ENCODE measurements at regions not wholly inside any gene's neighbourhood (a gene's known extent, or its start where the extent isn't known, plus 50 kb on each side); places are given as distances from the start of the nearest gene placed in this dataset.
A peak's percentile ranks its signal among the peaks of the same experiment; 100 is the strongest.

GRCh38 chr17:51507444-51507843, 247.1 kb downstream of the UTP18 start:
- H3K4me3 ChIP-seq (ENCODE audit: low read depth, low read length), result no peak overlapping the region
- H3K36me3 ChIP-seq, result no peaks in the 10 kb centered on the region
- no peak for TF ChIP-seq CTCF (IDR thresholded peaks at IDR 0.05; ENCODE audit: low read depth, low read length)
- DNase-seq, result peak; percentile 28
- H3K4me1 ChIP-seq, result peaks cover 5% of the 10 kb centered on the region; the same call in 1 of the 2 replicates
- H3K27me3 ChIP-seq, result no peaks in the 10 kb centered on the region
- no peaks in the 10 kb centered on the region for H3K9me3 ChIP-seq

GRCh38 chr17:51508048-51508447, 247.7 kb downstream of the UTP18 start:
- H3K27me3 ChIP-seq, result no peaks in the 10 kb centered on the region
- H3K4me1 ChIP-seq, result peaks cover 5% of the 10 kb centered on the region; the same call in 1 of the 2 replicates
- H3K36me3 ChIP-seq, result no peaks in the 10 kb centered on the region
- H3K9me3 ChIP-seq, result no peaks in the 10 kb centered on the region
- H3K4me3 ChIP-seq (ENCODE audit: low read depth, low read length), result no peak overlapping the region
- DNase-seq, result no peak
- no peak for TF ChIP-seq CTCF (IDR thresholded peaks at IDR 0.05; ENCODE audit: low read depth, low read length)

- Histone ChIP-seq H3K36me3 (no peaks in the 10 kb centered on the region), H3K4me3 (ENCODE audit: low read depth, low read length) (no peak overlapping the region), H3K4me1 (peaks cover 5% of the 10 kb centered on the region; the same call in 1 of the 2 replicates), H3K9me3 (no peaks in the 10 kb centered on the region), H3K27me3 (no peaks in the 10 kb centered on the region)
- no peak for DNase-seq
- TF ChIP-seq CTCF (IDR thresholded peaks at IDR 0.05; ENCODE audit: low read depth, low read length), result no peak
These were observed 250.6 kb downstream of the UTP18 start for GRCh38 chr17:51510940-51511339.

- Histone ChIP-seq H3K9me3 (no peaks in the 10 kb centered on the region), H3K4me1 (peaks cover 5% of the 10 kb centered on the region; the same call in 1 of the 2 replicates), H3K4me3 (ENCODE audit: low read depth, low read length) (no peak overlapping the region), H3K27me3 (no peaks in the 10 kb centered on the region), H3K36me3 (no peaks in the 10 kb centered on the region)
- TF ChIP-seq CTCF (IDR thresholded peaks at IDR 0.05; ENCODE audit: low read depth, low read length), result no peak
- no peak for DNase-seq
These were observed 252.0 kb downstream of the UTP18 start for GRCh38 chr17:51512220-51512907.

GRCh38 chr17:51516924-51517323, 256.6 kb downstream of the UTP18 start:
- no peak for DNase-seq
- H3K4me3 ChIP-seq (ENCODE audit: low read depth, low read length), result no peak overlapping the region
- no peaks in the 10 kb centered on the region for H3K4me1 ChIP-seq
- no peaks in the 10 kb centered on the region for H3K27me3 ChIP-seq
- H3K9me3 ChIP-seq, result no peaks in the 10 kb centered on the region
- no peaks in the 10 kb centered on the region for H3K36me3 ChIP-seq
- TF ChIP-seq CTCF (IDR thresholded peaks at IDR 0.05; ENCODE audit: low read depth, low read length), result no peak

GRCh38 chr17:51524524-51524923, 264.2 kb downstream of the UTP18 start:
- Histone ChIP-seq H3K4me1 (no peaks in the 10 kb centered on the region; the same call in 1 of the 2 replicates), H3K4me3 (ENCODE audit: low read depth, low read length) (no peak overlapping the region), H3K36me3 (no peaks in the 10 kb centered on the region), H3K9me3 (no peaks in the 10 kb centered on the region), H3K27me3 (no peaks in the 10 kb centered on the region)
- no peak for TF ChIP-seq CTCF (IDR thresholded peaks at IDR 0.05; ENCODE audit: low read depth, low read length)
- DNase-seq, result no peak

Measured in BE2C (cell line).